ENCODE measurements at regions not wholly inside any gene's neighbourhood (a gene's known extent, or its start where the extent isn't known, plus 50 kb on each side); places are given as distances from the start of the nearest gene placed in this dataset.
"Not testable (repeated sequence)": the region's sequence is repeated elsewhere in the genome, so short reads cannot be mapped to it uniquely, and the experiment has no call there.

GRCh38 chrX:75638332-75638731, 115.5 kb upstream of the ZDHHC15 start:
- Mint-ChIP-seq H3K27me3 (ENCODE audit: unreplicated experiment) (no peaks in the 10 kb centered on the region), H3K4me1 (ENCODE audit: low read depth, unreplicated experiment) (no peaks in the 10 kb centered on the region), H3K9me3 (ENCODE audit: unreplicated experiment) (peaks cover 4% of the 10 kb centered on the region), H3K27ac (ENCODE audit: unreplicated experiment) (no peak overlapping the region), H3K36me3 (ENCODE audit: unreplicated experiment) (peaks cover 11% of the 10 kb centered on the region), H3K4me3 (ENCODE audit: unreplicated experiment) (no peak overlapping the region)
- DNase-seq: no peak
- TF ChIP-seq, protein P1, sequence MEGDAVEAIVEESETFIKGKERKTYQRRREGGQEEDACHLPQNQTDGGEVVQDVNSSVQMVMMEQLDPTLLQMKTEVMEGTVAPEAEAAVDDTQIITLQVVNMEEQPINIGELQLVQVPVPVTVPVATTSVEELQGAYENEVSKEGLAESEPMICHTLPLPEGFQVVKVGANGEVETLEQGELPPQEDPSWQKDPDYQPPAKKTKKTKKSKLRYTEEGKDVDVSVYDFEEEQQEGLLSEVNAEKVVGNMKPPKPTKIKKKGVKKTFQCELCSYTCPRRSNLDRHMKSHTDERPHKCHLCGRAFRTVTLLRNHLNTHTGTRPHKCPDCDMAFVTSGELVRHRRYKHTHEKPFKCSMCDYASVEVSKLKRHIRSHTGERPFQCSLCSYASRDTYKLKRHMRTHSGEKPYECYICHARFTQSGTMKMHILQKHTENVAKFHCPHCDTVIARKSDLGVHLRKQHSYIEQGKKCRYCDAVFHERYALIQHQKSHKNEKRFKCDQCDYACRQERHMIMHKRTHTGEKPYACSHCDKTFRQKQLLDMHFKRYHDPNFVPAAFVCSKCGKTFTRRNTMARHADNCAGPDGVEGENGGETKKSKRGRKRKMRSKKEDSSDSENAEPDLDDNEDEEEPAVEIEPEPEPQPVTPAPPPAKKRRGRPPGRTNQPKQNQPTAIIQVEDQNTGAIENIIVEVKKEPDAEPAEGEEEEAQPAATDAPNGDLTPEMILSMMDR (IDR thresholded peaks at IDR 0.05; ENCODE audit: partially characterized antibody, unreplicated experiment): no peak

GRCh38 chrX:75625232-75625631, 102.4 kb upstream of the ZDHHC15 start:
- Mint-ChIP-seq H3K36me3 (ENCODE audit: unreplicated experiment) (no peaks in the 10 kb centered on the region), H3K9me3 (ENCODE audit: unreplicated experiment) (no peaks in the 10 kb centered on the region), H3K4me1 (ENCODE audit: low read depth, unreplicated experiment) (no peaks in the 10 kb centered on the region), H3K27ac (ENCODE audit: unreplicated experiment) (no peak overlapping the region), H3K27me3 (ENCODE audit: unreplicated experiment) (no peaks in the 10 kb centered on the region), H3K4me3 (ENCODE audit: unreplicated experiment) (no peak overlapping the region)
- TF ChIP-seq, protein P1 (IDR thresholded peaks at IDR 0.05; ENCODE audit: partially characterized antibody, unreplicated experiment): no peak
- DNase-seq: no peak

DNA sequence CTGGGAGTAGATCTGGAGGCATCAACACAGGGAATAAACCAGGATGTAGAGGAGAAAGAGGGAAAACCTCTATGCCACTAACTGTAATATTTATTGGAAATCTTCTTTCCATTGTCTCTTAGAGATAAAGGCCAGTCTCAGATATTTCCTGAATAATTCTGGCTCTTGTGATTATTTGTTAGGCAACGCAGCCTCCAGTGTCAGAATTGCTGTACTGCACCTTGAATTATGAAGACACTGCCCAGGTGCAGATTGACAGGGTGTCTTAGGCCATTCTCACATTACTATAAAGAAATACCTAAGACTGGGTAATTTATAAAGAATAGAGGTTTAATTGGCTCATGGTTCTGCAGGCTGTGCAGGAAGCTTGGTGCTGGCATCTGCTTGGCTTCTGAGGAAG, 100.7 kb upstream of the ZDHHC15 start:
- no peaks in the 10 kb centered on the region for H3K9me3 Mint-ChIP-seq (ENCODE audit: unreplicated experiment)
- no peaks in the 10 kb centered on the region for H3K4me1 Mint-ChIP-seq (ENCODE audit: low read depth, unreplicated experiment)
- no peaks in the 10 kb centered on the region for H3K27me3 Mint-ChIP-seq (ENCODE audit: unreplicated experiment)
- H3K4me3 Mint-ChIP-seq (ENCODE audit: unreplicated experiment): no peak overlapping the region
- no peaks in the 10 kb centered on the region for H3K36me3 Mint-ChIP-seq (ENCODE audit: unreplicated experiment)
- DNase-seq: no peak
- TF ChIP-seq, protein P1 (IDR thresholded peaks at IDR 0.05; ENCODE audit: partially characterized antibody, unreplicated experiment): peak; percentile 44
- H3K27ac Mint-ChIP-seq (ENCODE audit: unreplicated experiment): no peak overlapping the region

DNA sequence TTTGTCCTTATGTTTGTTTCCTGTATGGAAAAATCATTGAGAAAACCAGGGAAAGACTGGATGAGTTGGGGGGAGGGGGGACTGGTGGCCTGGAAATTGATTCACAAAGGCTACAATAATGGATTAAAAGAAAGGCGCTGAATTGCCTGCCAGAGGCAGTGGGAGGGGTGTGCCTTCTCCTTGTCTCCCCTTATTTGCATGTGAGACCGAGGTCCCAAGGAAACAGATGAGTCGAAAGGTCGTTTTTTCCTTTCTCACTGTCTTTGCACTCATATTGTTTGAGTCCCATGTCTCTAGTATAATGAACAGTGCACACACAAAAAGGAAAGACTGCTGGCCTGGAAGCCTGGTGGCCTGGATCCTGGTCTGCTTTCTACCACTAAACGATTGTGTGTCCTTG, 86.6 kb upstream of the ZDHHC15 start:
- Mint-ChIP-seq H3K9me3 (ENCODE audit: unreplicated experiment) (peaks cover 6% of the 10 kb centered on the region), H3K27ac (ENCODE audit: unreplicated experiment) (no peak overlapping the region), H3K27me3 (ENCODE audit: unreplicated experiment) (no peaks in the 10 kb centered on the region), H3K36me3 (ENCODE audit: unreplicated experiment) (peaks cover 16% of the 10 kb centered on the region), H3K4me3 (ENCODE audit: unreplicated experiment) (no peak overlapping the region), H3K4me1 (ENCODE audit: low read depth, unreplicated experiment) (peaks cover 3% of the 10 kb centered on the region)
- TF ChIP-seq, protein P1 (IDR thresholded peaks at IDR 0.05; ENCODE audit: partially characterized antibody, unreplicated experiment): no peak
- no peak for DNase-seq

DNA sequence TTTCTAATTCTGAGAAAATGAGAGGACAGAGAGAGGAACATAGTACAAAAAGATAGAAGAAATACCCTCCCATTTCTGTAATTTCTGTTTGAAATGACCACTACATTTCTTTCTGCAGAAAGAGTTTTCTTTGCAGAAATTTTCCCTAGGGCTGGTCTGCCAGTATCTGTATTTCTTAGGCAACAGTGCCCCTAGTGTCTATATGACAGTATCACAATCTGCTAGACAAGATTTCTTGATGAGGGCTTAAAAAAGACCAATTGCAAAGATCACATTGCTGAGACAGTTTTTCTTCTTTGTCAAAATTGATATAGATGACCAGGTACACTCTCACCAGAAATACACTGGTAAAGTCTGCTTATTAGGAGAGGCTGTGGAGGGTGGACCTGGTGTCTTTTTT, 81.0 kb upstream of the ZDHHC15 start:
- DNase-seq: no peak
- H3K4me1 Mint-ChIP-seq (ENCODE audit: low read depth, unreplicated experiment): peaks cover under 1% of the 10 kb centered on the region
- peaks cover 8% of the 10 kb centered on the region for H3K36me3 Mint-ChIP-seq (ENCODE audit: unreplicated experiment)
- no peak overlapping the region for H3K27ac Mint-ChIP-seq (ENCODE audit: unreplicated experiment)
- H3K9me3 Mint-ChIP-seq (ENCODE audit: unreplicated experiment): peaks cover 2% of the 10 kb centered on the region
- H3K27me3 Mint-ChIP-seq (ENCODE audit: unreplicated experiment): no peaks in the 10 kb centered on the region
- H3K4me3 Mint-ChIP-seq (ENCODE audit: unreplicated experiment): no peak overlapping the region
- TF ChIP-seq, protein P1 (IDR thresholded peaks at IDR 0.05; ENCODE audit: partially characterized antibody, unreplicated experiment): peak; percentile 64

GRCh38 chrX:75602022-75602421, 79.2 kb upstream of the ZDHHC15 start:
- H3K27ac Mint-ChIP-seq (ENCODE audit: unreplicated experiment); H3K4me3 Mint-ChIP-seq (ENCODE audit: unreplicated experiment); DNase-seq; H3K27me3 Mint-ChIP-seq (ENCODE audit: unreplicated experiment); H3K9me3 Mint-ChIP-seq (ENCODE audit: unreplicated experiment); H3K4me1 Mint-ChIP-seq (ENCODE audit: low read depth, unreplicated experiment); H3K36me3 Mint-ChIP-seq (ENCODE audit: unreplicated experiment): not testable (repeated sequence)

All from glutamatergic neuron (in vitro differentiated cells).